GM21825 (cell line): ENCODE measurements at regions not wholly inside any gene's neighbourhood (a gene's known extent, or its start where the extent isn't known, plus 50 kb on each side); places are given as distances from the start of the nearest gene placed in this dataset.
"Not testable (repeated sequence)": the region's sequence is repeated elsewhere in the genome, so short reads cannot be mapped to it uniquely, and the experiment has no call there.

Experiments
- ATAC-seq: cut with Tn5 transposase; IDR thresholded peaks from one replicate; pipeline ENCODE4 v1.9.1; 2021; ENCODE audit warnings: mild to moderate bottlenecking, moderate library complexity; ENCODE audit not compliant: unreplicated experiment

DNA sequence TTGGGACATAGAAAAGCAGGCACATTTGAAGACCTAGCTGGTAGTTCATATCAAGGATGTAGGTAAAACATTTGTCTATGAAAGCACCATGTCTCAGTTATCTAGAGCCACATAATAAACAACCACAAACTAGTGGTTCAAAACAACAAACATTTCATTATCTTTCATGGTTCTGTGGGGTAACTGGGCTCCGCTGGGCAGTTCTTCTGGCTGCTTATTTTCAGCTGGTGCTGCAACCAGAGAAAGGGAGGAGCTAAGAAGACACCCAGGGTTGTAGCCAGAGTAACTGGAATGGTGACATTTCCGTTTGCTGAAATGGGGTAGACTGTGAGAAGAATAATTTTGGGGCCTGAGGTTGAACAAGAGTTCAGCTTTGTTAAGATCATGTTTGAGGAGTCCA is 145.7 kb upstream of the SULF2 start:
- ATAC-seq: no peak

DNA sequence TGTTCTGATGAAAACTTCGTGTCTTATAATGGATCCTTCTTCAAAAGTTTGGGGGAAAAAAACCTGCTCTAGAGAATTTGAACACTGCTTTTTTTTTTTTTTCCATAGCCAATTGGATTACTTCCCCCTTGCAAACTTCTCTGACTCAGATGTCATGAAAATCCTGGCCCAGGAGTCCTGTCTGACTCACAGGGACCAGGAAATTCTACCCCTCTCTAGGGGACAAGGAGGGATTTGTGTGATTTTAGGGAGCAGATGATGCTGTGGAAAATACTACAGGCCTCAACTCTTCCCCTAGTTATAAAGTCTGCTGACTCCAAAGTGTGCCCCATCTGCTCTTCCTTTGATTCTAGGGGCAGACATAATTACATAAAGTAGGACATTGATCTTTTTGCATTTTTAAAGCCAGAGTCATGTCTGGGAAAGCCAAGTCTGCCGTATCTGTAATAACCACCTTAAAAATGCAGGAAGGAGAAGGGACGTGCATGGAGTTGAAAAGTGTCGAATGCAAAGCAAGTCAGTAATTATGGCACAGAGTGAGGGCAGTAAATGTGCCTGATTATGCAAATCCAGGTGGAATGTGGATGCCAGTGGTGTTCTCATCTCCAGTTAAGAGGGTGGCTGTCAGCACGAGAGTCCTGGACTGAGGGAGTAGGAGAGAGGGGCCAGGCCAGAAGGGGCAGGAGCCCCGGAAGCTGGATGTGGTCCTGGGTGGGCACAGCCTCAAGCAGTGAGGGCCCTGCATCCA is 144.3 kb upstream of the SULF2 start:
- no peak for ATAC-seq

DNA sequence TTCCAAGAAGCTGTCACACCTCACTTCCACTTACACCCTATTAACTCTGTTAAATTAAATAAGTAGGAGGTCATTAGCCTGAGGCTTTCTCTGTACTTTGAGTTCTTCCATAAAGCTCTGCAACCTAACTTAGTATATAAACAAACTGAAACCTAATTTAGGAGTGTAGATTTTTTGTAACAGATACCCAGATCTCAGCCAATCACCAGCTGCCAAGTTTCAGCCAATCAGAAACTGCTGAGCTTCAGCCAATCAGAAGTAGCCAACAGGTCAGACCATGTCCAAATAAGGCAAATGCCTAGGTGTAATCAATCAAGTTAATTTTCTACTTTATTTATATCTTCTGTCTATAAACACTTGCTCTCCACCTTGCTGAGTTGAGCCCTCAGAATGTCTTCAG is 142.7 kb upstream of the SULF2 start:
- ATAC-seq: no peak

DNA sequence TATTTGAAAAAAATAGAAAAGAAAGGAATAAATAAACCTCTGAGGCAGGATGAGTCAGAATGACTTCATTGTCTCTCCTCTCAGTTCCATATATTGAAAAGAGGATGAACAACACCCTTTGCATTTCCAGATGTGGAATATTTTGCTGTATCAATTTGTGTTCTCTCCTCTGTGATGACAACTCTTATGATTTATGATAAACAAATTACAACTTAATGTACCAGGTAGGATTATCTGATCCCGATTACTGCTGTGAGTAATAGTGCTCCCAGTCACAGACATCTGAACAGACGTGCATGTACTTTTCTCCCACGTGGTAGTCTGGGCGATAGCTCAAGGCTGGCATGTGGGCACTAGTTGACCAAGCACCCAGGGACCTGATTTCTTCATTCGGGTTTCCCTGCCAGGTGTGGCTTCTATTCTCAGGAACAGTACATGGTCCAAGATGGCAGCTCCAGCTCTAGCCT is 142.1 kb upstream of the SULF2 start:
- no peak for ATAC-seq

DNA sequence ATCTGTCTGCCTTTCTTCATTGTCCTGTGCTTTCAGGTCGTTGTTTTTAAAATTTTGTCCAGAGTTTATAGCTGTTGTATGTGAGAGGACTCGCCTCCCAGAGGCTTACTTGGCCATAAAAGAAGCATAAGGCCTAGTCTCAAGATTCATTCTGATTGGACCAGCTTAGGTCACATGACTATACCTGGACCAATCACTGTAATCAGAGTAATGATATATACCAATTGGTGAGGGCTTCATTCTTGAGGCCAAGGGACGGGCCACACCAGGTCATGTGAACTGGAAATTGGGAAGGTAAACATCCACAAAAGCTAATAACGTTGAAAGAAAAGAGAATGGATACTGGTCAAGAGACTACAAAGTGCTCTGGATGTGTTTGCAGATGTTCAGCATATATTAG is 141.4 kb upstream of the SULF2 start:
- ATAC-seq: no peak

DNA sequence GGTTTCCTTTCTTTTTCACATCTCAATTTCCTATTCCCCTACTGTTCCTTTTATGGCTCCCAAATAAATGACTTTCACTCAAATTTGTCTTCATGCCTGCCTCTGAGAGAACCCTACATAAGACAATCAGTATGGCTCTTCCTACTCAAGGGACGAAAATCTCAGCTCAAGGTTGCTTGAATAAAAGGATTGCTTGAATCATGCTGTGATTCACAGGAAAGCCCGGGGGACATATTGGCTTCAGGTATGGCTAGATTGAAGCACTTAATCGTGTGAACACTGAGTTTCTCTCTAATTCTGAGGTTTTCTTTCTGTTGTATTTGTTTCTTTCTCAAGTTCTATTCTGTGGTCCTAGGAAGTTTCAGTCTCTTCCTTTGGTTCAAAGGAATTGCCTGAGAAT is 140.3 kb upstream of the SULF2 start:
- ATAC-seq: no peak

DNA sequence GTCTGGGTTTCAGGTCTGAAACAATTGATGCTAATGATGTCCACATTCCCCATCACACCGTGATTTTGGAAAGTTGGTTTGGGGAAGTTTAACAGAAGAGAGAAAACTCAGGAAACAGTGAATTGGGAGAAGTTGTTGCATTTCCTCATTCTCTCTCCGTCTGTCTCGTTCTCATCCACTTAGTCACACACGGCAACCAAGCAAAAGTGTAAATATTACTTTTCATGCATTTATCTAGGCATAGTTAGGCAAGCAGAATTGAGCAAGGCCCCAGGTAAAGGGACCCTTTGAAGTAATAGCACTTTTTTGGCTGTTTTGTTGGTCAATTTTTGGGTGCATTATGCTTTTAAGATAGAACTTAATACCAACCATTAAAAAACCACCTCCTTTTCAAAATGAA is 137.0 kb upstream of the SULF2 start:
- no peak for ATAC-seq

DNA sequence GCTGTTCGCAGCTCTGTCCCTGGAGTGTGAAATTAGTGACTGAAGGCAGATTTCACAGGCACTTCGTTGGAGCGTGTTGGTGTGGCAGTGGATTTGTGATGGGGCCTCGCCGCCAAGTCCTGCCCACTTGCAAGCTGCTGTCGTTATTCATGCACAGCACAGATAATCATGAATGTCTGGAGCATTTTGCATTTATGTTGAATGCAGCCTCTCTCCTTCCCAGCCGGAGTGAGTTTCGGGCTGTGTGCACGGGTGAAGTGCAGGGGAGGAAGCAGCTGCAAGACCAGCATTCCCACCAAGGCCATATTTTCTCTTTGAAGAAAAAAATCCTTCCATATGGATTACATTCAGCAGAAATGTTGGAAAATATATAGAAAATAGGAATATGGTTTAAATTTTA is 136.5 kb upstream of the SULF2 start:
- ATAC-seq: not testable (repeated sequence)

DNA sequence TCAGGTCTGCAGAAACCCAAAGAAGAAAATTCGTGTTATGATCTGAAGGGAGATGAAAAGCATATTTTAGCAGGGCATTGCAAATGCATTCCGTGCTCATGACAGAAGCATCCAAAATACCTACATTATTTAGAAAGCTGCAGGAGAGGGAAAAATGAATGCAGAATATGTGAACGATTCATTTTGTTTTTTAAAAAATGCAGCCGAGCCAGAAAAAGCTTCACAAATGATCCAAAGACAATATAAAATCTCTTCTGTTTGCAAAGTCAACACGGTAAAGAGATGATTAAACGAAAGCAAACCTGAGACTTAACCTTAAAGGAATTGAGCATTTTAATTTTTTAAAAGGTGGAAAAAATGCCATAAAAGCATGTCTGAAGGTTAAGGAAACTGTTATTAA is 136.1 kb upstream of the SULF2 start:
- no peak for ATAC-seq

DNA sequence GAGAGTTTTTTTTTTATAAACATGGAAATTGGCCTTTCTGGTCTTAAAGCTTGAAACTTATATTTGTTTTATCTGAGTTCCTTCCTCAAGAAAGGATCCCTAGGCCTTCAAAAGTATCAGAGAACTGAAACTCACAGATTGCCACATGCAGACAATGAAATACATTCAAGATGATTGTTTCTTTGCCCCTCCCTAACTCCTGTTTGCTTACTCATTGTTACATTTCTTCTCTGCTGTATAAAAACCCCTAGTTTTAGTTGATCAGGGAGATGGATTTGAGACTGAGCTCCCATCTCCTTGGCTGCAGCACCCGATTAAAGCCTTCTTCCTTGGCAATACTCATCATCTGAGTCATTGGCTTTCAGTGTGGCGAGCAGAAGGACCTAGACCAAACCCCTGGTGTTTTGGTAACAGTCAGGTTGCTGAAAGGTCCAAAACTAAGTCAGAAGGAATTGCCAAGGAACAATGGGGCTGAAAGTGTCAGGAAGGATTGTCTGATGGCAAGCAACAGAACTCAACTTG is 132.3 kb upstream of the SULF2 start:
- no peak for ATAC-seq

DNA sequence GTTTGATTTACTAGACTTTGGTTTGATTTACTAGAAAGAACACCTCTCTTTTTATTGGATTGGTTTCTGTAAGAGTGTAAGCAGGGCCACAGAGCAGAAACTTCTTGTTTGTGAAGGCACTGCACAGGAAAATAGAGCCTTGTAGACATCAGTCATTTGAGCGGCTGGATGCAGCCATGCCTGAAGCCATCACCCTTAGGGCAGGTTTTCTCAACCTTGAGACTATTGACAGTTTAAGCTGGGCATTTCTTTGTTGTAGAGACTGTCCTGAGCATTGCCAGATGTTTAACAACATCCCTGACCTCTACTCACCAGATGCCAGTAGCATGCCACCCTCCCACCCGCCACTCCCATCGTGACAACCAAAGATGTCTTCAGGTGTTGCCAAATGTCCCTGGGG is 130.2 kb upstream of the SULF2 start:
- ATAC-seq: no peak

DNA sequence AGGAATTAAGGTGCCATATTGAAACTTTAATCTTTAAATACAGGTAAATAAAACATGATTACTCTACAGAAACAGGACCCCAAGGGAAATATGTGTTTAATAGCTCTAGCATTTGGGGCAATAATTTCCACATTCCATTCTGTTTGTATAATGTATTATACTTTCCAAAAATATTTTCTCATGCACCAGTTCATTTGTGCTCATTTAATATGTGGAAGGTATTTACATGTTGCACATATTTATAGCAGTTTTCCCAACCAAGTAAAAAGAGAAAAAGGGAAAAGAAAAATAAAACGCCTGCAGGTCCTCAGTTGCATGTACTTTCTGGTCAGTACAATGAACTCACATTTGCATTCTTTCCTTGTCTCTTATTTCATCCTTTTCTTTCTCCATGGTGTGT is 129.5 kb upstream of the SULF2 start:
- ATAC-seq: no peak

DNA sequence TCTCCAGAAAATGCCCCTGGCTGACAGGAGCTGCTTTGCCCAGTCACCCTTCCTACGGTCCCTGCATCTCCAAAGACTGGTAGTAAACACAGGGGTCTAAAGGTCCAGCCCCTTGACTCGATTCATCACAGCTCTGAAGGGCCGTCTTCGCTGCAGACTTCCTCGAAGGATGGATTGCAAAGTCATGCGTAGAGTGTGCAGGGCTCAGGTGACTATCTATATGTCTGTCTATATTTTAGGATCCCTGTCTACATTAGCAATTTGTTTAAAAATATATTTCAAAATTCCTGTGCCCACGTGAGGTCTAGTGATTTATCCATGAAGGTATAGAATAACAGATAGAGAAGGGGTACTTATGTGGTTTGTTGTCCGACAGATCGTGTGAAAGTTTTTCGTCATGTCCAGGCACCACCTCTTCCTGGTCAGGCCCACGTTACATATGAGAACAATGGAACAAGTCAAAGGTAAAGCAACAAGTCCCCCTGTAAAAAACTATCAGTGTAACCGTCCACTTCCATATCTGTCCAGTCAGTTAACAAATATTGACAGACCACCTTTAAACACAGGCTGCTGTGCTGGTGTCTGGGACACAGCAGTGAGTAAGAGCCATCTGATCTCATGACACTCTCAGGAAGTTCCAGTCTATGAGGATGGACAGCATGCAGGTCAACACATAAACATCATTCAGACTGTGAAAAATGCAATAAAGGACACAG is 127.7 kb upstream of the SULF2 start:
- ATAC-seq: not testable (repeated sequence)

DNA sequence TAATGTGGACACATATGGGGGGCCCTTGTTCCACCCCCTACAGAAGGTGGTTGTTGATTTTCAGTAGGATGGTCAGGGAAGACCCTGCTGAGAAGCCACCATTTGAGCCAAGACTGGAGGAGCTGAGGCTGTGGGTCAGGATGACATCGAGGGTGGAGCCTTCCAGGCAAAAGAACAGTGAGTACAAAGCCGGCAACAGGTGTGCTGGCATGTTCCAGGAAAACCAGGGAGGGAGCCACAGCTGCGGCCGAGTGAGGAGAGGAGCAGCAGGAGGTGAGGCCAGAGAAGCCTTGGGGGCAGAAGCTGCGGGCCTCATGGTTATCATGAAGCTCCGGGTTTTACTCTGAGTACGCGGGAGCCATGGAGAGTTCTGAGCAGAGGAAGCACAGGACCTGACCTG is 126.9 kb upstream of the SULF2 start:
- ATAC-seq: not testable (repeated sequence)

DNA sequence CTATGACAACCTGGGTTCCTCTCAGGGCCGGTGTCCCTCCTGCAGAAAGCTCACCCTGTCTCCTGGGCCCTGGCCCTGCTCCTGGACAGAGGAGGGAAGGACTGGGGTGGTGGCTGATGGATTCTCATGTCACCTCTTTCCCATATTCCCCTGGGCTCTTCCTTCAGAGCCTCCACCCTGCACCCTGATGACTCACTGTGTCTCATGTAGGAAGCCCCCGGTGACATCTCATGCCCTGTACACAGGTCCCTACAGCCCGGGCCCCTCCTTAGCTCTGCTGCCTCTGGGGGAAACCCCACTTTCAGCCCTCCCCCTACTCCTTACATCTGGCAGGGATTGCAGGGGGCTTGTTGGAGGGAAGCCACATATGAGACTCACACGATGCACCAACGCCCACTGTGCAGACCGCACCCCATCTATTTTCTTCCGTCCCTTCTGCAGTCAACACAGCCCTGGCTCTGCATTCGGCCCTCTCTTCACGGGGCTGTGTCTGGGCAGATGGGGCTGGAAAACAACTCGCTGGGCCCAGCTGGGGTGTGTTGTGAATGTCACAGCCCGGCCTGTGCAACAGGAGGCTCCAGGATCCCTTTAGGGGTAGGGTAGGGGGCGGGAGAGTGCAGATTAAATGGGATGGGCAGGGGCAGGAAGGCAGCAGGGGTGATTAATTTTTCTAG is 124.6 kb upstream of the SULF2 start:
- not testable (repeated sequence) for ATAC-seq

DNA sequence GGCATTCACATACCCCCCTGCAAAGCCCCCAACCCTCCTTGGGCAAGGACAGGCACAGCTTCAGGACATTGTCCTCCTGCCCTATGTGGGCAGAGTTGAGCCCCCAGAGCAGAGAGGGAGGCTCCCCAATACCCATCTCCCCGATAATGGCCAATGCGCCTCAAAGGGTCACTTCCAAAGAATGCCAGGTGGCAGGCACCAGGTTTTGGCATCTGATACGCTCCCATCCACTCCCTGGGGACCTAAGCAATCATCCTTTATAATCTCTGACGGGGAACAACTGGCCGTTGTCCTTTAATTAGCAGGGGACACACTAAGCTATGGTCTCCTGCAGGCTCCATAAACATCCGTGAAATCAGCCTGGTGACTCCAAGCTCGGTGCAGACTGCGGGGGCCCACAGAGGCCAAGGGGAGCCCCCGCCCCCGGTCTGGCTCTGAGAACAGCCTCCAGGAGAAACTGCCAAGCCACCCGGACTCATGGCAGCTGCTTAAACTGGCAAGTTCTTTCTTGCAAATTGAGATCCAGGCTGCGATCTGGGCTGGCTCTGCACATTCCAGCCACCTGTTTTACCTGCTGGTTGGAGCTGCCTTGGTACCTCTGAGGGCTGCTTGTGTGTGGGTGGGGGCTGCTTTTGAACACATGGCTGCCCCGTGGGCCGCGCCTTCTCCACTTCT is 123.2 kb upstream of the SULF2 start:
- not testable (repeated sequence) for ATAC-seq

DNA sequence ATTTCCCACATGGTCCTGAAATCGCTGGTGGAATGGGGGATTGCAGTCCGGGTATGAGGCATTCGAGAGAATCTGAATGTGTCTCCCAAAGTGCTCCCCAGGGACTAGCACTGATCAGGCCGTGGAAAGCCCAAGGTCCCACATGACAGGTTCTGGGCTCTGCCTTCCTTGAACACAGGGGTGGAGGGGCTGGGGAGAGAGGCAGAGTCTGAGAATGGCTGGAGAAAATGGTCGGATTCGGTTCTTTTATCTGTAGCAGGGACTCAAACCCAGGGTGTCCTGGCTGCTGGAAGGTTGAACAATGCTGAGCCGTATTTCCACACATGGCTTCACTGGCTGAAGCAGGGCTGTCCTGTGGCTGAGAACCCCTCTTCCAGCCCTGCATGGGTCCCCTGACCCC is 122.7 kb upstream of the SULF2 start:
- ATAC-seq: not testable (repeated sequence)

DNA sequence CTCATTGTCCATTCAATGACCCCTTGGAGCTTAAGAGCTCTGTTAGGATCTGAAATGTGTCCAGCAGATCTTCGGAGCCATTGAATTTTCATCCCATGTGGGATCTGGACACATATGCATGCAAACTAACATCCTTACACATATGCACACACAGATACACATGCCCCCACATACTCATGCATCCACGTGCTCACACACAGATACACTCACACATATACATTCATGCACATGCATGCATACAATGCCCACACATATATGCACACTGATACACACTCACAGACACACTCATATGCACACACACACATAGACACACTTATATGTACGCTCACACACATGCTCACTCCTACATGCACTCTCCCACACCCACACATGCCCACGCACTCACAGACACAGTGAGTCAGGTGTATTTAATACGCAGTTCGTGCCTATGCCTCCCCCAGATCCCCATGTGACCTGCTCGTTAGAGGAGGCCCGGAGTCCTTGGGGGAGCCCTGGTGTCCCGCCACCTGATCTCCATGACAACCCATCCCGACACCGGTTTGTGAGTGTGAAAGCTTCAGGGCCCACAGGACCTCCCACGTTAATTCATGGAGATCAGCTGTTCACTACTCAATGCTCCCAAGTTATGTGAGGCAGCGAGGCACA is 121.9 kb upstream of the SULF2 start:
- no peak for ATAC-seq

DNA sequence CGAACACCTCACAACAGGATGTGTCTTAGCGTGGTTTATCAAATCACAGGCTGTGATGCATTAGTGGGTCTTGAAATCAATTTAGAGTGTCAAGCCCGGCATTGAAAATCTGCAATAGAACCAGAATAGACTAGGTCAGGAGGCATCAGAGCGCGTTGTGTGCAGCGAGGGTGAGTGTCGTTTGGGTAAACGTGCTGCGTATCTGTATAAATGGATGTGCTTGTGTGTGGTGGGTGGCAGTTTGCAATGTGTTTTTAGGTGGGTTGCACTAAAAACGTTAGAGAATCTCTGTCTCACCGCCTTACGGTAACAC is 121.0 kb upstream of the SULF2 start:
- no peak for ATAC-seq

DNA sequence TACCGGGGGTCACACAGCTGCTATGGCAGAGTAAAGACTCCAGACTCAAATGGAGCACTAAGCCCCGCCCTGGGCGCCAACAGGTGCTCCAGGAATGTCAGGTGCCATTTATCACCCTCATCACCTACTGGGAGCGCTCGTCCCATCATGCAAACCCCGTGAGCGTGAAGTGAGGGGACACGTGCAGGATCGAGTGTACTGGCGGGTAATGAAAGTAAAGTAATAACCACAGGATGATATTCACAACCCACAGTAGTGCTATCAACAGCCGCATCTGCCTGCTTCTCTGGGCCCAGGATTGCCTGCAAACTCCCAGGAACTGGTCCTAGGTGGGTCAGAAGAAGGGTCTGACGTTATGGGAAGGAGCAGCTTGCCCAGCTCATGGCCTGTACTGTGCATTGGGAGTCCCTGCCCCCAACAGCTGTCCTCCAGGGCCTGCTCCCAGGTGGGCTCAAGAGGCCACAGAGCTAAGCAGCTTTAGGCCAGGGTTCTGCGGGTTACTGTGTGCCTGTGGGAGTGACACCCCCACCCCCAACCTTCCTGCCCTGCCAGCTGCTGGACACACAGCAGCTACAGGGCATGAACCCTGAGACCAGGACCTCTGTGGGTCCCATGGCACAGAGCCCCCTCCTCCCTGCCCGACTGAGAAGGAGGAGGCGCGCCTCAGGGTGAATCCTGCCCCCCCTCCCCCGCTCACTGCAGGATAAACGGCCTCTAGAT is 120.5 kb upstream of the SULF2 start:
- no peak for ATAC-seq
